NOMO-1 treated with DMSO at 0.1 percent for 48 hours (cell line): ENCODE measurements at regions not wholly inside any gene's neighbourhood (a gene's known extent, or its start where the extent isn't known, plus 50 kb on each side); places are given as distances from the start of the nearest gene placed in this dataset.
"Not testable (repeated sequence)": the region's sequence is repeated elsewhere in the genome, so short reads cannot be mapped to it uniquely, and the experiment has no call there.

Experiments used
- DNase-seq: peaks from one replicate; lab custom pipeline; 2025; ENCODE audit not compliant: unreplicated experiment; lab: John Stamatoyannopoulos, UW

DNA sequence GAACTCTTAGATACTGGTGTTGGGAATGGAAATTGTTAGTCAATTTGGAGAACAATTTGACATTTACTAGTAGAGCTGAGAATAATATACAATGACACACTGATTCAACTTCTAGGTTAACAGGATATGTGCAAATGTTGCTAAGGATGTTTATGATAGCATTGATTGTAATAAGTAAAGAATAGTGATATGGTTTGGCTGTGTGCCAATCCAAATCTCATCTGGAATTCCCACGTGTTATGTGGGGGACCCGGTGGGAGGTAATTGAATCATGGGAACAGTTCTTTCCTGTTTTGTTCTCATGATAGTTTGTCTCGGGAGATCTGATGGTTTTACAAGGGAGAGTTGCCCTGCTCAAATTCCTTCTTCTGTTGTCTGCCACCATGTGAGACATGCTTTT lies 302.4 kb upstream of the TMPRSS15 start:
- DNase-seq: no peak

DNA sequence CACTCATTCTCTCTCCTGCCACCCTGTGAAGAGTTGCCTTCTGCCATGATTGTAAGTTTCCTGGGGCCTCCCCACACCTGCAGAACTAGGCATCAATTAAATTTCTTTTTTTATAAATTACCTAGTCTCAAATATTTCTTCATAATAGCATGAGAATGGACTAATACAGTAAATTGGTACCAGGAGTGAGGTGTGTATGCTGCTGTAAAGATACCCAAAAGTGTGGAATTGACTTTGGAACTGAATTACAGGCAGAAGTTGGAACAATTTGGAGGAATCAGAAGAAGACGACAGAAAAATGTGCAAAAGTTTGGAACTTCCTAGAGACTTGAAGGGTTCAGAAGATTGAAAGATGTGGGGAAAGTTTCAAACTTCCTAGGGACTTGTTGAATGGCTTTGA lies 308.1 kb upstream of the TMPRSS15 start:
- DNase-seq: no peak

DNA sequence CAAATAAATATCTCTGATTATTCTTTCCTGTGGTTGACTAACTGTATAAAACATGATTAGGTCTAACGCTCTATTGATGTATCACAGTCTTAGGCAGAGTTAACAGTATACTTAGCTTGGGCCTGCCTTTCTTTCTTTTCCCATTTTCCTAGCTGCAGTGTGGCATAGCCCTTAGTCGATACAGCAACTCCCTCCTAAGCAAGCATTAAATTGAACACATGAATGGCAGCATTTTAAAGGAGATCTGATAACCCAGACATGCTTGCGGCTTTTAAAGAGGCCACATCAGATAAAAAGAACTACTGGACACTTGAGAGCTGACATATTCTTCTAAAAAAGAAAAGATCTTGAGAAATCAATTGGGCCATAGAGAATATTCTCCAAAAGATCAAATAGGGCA lies 312.0 kb upstream of the TMPRSS15 start:
- no peak for DNase-seq

DNA sequence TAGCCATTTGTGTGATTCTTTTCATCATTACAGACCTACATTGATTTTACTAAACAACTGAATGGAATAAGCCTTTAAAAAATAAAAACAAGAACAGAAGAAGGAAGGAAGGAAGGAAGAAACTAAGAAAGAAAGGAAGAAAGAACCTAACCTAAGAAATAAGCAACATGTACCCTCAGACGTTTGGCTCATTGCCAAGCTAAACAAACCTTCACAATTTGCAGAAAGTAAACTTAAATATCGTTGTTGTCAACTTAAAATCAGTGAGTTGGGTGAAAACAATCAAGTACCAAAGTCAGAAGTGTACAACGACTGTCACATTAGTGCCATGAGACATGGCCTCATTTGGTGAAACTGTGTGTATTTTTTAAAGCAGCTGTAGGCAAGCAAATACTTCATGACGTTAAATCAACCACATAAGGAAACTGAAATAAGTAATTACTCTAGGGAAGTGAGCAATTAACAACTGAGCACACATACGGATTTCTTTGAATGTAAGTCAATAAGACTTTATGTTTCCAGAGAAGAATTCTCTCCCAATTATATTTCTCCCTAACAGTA lies 313.1 kb upstream of the TMPRSS15 start:
- DNase-seq: peak; percentile 18

DNA sequence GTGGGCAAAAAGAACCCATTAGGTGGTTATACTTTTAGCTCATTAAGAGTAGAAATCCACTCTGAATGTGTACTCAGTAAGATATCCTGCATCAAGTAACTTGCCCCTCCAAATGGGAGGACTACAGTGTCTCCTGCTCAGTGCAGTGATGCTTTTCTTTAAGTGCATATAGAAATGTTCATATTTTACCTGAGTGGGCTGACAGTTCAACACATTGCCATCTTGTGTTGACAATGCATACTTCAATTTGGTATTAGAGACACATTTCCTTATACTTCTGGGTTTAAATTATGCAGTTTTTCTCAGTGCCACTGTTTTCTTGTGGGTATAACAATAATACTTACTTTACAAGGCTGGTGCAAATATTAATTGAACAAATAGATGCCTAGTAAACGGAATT lies 318.6 kb upstream of the TMPRSS15 start:
- DNase-seq: no peak

DNA sequence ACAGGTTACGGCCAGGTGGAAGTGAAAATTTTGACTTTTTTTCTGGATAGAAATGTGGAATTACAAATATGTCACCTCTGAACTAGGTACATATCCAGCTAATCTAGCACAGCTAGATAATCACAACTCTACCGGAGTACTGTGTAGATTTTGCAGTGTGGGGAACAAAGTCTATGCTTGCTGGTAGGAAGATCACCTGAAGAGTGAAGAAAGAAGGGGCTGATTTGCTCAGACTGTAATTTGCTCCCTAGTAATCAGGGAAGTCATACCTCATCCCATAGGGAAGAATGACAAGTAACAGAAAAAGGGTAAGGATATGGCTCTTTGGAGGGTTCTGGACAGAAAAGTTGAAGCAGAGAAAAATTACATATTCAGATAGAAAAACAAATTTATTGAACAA lies 319.6 kb upstream of the TMPRSS15 start:
- no peak for DNase-seq

DNA sequence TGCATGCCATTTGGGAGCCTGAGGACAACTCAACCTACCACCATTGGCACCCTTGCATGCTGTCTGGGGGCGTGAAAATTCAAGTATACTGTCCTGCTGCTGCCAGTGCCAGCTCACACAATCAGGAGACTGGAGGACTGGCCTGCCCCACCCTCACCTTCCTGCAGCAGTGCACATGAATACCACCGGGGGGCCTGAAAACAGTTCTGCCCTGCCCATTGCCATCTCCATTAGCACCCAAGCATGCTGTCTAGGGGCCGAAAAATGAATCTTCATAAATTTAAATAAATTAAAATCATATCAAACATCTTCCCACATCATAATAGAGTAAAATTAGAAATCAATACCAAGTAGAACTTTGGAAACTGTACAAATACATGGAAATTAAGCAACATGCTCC lies 322.1 kb upstream of the TMPRSS15 start:
- no peak for DNase-seq

DNA sequence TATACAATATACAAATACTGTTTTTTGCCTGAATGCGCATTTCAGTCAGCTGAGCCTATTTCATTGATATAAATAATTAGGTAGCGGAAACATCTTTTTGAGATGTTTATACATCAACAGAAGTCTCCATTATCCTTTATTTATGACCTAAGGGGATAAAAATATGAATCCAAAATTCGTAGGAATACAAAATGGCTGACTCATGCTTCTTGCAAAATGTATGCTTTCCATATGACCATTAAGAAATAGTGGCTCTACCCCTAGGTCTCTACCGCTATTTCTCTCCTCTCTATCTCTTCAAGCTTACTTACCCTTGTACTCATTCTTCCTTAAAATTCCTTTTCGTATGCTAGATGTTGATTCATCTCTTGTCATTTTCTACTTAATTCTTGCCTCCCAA lies 338.4 kb upstream of the TMPRSS15 start:
- DNase-seq: no peak

DNA sequence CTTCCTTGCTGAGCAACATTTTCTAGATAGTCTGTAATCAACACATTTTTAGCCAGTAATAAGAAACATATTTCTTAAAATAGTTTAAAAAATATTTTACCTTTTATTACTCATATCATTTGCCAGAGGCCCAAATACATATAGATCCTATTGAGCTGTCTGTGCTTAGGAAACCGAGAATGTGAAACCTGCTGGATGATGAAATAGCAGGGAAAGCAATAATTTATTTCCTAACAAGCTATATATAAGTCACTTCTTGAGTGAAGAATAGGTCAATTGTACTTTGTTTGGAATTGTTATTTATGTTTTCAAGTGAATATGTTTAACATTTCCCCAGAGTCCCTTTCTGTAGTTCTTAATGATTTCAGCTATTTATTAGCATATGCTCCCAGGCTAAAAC lies 339.9 kb upstream of the TMPRSS15 start:
- DNase-seq: no peak

DNA sequence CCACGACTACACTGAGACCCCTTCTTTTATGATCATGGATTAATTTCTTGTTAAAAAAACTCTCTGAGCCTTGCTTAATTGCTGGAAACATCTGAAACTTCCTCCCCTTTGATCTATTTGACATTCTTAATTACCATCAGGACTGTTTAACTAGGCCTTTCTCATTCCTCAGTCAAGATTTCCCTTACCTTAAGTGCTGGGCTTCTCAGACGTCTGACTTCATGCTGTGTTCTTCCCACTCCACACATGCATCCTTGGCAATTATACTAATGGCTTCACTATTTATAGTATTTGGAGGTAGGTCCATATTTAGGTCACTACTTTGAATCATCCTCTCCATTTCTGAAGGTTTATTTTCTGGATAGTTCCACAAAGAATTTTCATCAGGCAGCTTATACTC lies 341.3 kb upstream of the TMPRSS15 start:
- DNase-seq: no peak

DNA sequence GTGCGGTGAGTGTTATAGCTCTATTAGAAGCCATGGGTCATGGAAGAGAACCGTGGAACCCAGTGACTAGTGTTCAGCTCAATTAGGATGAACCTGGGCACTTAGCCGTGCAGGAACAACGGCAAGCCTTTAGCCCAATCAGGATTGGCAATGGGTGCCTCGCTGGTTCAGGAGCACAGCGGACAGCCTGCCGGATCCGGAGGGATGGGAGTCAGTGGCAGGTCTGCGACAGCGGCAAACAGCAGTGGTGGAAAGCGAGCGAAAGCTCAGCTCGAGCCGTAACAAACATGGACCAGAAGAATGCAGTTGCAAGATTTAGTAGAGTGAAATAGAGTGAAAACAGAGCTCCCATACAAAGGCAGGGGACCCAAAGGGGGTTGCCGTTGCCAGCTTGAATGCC lies 349.3 kb upstream of the TMPRSS15 start:
- not testable (repeated sequence) for DNase-seq

DNA sequence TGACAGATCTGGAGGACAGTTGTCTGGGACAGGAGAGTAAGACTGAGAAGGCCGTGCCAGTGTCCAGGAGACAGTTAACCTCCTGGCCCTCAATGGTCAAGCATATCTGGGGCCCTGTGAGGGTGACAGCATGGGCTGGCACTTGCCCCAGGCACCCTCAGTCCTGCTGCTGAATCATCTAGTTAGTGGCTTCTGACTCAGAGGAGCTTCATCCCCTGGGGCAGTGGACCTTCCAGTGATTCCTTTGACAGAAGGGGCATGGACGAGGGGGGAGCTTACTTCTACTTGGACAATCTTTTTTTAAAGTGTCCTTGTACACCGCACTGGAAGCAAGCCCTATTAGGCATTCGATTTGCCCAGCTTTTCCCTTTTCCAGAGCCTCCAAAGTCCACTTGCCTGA lies 352.7 kb upstream of the TMPRSS15 start:
- not testable (repeated sequence) for DNase-seq

DNA sequence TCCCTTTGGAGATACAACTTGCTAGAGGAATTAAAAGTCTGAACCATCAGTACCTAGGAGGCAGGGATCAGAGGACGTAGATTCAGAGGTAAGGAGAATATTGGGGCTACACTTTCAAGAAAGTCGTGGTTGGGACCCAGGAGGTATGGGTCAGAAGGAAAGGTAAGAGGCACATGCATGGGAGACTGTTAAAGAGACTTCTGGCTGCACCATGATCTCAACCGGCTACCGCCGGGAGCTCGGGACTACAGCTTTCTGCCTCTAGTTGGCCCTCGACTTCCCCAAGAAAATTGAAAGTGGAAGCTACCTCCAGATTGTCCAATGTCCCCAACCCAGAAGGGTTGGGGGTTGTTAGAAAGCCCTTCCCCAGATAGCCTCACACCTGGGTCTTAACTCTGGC lies 355.7 kb upstream of the TMPRSS15 start:
- no peak for DNase-seq

DNA sequence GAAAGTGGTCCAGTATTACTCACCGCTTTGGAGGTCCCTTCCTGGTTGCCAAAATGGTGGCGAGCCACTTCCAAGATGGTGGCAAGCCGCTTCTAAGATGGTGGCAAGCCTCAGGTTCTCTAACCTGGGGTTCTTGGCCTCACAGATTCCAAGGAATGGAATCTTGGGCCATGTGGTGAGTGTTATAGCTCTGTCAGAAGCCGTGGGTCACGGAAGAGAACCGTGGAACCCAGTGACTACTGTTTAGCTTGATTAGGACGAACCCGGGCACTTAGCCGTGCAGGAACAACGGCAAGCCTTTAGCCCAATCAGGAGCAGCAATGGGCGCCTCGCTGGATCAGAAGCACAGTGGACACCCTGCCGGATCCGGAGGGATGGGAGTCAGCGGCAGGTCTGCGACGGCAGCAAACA lies 356.2 kb upstream of the TMPRSS15 start:
- DNase-seq: no peak

DNA sequence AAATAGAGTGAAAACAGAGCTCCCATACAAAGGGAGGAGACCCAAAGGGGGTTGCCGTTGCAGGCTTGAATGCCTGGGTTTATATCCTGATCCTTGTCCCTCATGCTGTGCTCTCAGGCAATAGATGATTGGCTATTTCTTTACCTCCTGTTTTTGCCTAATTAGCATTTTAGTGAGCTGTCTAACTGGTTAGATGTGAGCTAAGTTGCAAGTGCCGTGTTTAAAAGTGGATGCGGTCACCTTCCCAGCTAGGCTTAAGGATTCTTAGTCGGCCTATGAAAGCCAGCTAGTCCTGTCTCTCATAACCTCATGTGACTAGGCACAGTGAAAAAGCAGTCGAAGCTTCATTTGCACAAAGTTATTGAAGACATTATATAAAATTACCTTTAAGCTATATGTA lies 356.7 kb upstream of the TMPRSS15 start:
- DNase-seq: no peak

DNA sequence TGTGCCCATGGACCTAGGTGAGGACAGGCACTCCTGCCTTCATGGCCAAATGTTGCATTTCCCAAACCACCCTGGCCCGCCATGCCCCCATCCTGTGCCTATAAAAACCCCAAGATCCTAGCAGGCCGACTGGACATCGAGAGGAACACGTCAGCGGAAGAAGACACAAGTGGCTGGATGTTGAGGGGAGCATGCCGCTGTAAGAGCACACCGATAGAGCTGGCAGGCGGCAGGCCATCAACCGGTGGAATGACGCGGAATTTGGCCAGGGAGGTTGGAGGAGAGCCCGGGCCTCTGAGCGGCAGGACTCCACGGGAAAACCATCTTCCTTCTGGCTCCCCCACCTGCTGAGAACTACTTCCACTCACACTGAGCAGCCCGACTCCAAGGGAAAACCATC lies 361.1 kb upstream of the TMPRSS15 start:
- DNase-seq: no peak

DNA sequence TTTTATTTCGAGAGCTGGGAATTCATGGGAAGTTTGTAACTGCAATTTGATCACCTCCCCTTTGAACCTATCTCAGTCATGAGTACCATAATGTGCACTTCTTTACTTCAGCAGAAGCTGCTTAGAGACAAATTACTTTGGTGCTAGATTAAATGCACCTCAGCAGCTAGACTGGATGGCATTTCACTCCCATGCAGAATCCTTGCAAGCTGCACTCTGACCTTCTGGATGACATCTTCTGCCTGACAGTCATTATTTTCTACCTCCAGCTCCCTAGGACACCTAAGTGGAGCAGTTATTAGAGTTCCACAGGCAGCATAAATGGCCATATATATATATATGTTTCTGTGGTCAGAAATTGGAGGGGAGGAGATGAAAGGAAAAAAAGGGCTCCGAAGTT lies 366.0 kb upstream of the TMPRSS15 start:
- DNase-seq: no peak

DNA sequence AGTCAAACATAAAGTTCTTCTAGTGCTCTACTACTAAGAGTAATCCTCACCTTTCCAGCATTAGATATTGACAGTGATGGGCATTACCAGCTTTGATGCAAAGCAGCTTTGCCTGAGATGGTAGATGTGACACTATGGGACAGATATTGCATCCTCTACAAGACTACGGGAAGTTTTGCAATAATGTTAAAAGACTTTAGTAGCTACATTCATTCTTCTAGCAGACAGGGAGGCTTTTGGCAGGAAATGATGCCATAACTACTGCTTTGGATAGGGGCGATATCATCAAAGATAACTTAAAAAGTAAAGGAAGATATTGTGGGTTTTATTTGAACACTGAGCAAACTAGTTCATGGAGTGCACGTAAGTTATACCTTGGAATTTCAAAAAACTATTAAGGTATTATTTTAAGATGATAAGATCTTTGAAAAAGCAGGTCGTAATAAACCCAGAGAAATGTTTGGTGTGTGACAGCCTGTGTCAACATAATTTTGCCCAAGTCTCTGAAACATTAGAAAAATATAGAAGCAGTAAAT lies 368.3 kb upstream of the TMPRSS15 start:
- peak; percentile 64 for DNase-seq

DNA sequence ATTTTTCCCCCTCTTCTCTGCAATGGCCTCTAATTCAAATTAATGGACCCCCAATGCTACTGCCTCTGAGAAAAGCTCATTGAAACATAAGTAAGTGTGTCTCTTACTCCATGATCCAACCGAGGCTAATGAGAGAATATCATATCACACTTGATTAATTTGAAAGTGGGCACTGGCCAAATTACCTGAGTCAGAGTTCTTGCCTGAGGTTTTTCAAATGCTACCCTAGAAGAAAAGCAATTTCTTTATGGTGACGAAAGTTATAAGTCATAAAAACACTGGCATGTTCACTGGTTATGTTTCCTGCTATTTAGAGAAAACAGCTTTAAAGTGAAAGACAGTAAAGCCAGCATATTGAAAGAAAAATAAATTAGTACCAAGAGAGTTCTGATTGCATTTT lies 368.8 kb upstream of the TMPRSS15 start:
- DNase-seq: peak; percentile 39

DNA sequence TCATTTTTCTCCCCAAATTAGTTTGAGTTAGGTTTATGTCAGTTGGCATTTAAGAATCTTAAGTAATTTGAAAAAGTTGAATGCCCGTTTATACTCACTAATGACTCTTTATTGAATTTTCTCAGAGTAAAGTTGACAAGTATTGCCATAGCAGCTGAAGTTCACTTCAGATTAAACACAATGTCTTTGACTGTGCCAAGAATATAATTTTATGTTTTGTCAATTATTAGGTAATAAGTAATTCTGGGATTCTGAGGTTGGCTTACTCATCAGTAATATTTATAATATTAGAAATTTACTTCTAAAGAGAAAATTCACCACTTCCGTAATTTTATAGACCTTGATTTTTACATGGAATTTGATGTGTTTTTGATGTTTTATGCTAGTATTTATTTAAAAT lies 369.3 kb upstream of the TMPRSS15 start:
- no peak for DNase-seq

DNA sequence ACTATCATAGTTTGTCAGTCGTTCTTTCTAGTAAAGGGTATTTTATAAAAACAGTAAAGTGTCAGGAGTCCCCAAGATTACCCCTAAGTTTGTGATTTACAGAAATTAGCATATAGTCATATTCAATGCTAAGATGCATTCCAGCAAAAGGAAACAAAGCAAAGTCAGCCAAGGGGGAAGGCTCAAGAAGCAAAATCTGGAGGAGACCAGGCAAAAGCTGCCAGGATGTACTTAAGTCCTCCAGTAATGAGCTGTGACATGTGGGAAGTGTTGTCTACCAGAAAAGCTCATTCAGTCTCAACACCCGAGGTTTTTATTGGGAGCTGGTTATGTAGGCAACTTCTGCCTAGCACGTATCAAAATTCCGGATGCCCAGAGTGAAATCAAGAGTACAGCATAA lies 373.4 kb upstream of the TMPRSS15 start:
- DNase-seq: no peak

DNA sequence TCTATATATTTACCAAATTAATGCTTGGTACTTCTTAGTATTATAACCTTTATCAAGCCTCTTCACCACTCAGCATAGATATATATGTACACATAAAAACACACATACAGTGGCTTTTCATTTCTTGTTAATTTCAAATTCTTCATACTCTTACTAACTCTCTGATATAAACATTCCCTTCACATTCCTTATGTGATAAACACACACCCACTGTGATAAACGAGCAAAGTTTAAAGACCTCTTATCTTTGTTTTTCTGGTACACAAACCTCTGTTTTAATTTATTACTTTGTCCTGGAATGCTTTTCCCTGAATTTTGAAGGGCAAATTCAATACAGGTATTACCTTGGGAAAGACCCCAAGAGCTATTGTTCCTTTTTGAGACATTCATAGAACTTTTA lies 379.1 kb upstream of the TMPRSS15 start:
- no peak for DNase-seq

DNA sequence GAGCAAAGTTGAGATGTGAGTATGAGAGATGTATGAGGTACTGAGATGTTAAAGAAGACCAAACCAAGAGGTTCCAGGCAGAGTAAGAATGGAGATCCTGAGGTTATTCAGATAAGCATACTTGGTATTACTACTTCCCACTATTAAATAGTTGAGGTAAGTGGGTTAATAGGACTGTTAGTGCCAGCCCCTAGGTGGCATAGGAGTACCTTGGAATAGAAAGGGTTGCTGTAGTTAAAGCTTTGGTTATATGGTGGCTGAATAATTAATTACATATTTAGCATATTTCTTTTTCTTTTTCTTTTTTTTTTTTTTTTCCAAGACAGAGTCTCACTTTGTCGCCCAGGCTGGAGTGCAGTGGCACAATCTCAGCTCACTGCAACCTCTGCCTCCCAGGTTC lies 397.9 kb upstream of the TMPRSS15 start:
- DNase-seq: no peak

DNA sequence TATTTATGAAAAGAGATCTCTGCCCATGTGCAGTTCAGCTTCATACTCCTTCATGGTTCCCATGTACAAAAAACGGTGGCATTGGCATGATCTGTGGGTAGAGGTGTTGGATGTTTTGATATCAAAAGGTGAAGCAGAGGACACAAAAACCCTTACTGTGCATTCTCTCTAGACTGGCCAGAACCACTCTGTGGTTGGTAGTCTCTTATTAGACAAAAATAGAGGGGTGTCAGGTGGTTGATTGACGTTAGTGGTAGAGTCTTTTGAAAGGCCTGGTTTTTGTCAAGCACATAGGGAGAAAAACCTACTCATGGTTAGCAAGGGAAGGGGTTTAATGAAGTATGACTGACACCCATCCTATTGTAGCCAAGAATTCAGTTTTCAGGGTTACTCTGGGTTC lies 400.0 kb upstream of the TMPRSS15 start:
- no peak for DNase-seq
